GM19023 (cell line): ENCODE measurements at regions not wholly inside any gene's neighbourhood (a gene's known extent, or its start where the extent isn't known, plus 50 kb on each side); places are given as distances from the start of the nearest gene placed in this dataset.

Experiments
- ATAC-seq: cut with Tn5 transposase; IDR thresholded peaks from one replicate; pipeline ENCODE4 v1.9.1; 2021; ENCODE audit warnings: mild to moderate bottlenecking, moderate library complexity; ENCODE audit not compliant: unreplicated experiment

DNA sequence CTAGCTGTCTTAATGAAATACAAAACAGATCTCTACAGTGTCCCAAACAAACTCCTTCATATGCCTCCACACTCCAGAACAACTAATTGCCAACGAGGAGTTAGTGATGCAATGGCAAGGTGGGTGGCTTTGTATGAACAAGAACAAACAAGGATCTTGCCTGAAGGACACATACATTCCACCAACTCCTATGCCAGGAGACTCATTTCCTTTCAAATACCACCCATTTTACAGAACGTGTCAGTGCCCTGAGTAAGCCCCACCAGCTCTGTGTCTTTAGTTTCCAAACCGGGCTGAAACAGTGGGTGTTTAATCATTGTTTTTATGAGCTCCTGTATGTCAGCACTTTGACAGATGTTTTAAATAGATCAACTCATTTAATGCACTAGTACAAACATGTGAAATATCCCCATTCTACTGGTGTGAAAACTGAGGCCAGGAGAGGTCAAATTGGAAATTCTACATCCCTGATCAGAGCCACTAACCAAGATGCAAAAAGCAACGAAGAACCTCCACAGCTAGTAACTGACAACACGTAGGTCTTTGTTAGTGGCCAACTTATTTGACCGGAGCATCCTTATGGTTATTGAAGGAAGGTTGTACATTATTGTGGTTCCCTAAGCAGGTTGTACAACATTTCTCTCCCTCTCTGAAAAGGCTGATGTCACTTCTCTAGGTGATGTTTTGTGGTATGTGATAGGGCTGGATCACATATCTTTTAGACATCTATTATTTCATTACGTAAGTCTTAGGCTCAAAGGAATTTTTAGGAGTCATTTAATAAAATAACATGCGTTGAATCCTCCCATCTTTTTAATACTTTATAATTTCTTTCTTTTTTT lies 534.9 kb upstream of the TNP1 start:
- ATAC-seq: no peak

DNA sequence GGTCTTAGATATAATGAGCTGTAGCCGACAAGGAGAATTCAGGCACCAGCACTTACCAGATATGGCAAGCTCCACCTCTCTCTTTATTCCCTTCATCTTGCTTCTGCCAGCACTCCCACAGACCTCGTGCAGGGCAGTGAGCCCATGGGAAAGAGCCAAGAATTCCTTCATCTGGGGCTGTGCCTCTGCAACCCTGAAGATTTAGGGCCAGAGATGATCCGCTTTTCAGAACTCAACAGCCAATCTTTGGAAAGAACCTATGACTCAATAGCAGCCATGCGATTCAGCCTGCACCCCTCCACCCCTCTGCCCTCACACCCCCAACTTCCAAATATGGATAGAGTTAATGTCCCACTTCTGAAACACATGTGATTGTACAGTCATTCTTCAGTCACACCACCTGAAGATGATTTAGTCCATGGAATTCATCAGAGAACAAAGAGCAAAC lies 533.7 kb upstream of the TNP1 start:
- ATAC-seq: no peak

DNA sequence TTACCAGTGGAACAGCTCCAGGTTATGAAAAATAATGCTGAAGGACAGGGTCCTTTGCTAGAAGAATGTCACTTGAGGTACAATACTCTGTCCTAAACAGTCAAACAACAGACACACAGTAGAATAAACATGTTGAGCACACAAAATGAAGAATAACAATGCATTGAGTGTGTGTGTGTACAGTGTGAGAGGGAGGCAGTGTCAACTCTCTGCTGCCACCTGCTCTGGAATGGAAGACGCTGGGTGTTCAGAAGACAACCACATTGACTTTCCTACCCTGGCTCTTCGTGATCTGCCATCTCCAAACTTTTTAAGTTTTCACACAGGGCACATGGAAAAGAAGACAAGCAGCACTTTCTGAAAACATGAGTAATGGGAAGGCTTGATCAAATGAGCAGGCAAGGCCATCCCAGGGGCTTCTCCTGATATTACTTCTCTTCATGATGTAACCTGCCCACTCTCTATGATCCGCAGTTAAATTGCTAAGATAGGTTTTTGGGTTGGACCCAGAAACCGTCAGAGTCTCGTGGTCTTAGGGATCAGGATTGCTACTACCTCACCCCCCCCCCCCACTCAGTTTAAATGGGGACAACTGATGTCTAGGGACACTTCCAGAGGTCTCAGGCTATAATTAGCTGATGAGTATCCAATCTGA lies 533.2 kb upstream of the TNP1 start:
- ATAC-seq: no peak

DNA sequence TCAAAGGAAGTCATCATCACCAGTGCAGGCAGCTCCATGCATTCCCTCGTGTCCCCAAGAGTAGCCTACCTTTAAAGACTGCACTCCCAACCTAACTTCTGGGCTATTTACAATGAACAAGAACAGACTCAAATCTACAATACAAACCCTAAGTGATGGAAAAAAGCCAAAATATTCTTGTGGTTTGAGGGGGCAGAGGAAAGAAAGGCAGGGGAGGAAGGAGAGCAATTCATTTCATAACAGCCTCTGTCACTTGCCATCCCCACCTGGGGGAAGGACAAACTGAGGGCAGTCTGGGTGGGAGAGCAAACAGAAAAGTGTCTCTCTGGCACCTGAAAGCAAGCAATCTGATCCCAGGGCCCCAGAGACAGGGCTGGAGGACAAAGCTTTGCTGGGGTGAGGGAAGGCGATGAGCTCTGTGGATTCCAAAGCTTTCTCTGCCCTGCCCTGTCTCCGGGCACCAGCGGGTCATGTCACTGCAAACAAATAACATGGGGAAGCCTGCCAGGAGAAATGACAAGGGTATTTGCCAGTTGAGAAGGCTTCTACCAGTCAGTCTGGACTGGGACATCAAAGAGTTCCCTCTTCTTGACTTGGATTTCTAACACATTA lies 528.0 kb upstream of the TNP1 start:
- no peak for ATAC-seq

DNA sequence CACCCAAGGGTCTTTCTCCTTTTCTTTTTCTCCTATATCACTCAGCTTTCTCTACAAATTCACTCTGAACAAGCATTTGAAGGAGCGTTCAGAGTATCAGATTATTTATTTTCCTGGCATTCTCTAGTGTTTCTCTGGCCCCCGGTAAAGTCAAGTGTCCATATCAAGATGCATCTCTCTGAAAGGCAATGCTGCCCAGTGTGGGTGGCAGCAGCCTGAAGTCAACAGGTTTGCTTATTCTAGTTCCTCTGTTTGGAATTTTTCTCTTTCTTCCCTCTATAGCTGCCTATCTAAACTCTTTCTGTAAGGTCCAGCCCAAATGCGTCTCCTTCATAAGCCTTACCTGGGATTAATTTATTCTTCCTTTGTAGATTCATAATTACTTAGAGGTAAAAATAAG lies 526.2 kb upstream of the TNP1 start:
- ATAC-seq: no peak

DNA sequence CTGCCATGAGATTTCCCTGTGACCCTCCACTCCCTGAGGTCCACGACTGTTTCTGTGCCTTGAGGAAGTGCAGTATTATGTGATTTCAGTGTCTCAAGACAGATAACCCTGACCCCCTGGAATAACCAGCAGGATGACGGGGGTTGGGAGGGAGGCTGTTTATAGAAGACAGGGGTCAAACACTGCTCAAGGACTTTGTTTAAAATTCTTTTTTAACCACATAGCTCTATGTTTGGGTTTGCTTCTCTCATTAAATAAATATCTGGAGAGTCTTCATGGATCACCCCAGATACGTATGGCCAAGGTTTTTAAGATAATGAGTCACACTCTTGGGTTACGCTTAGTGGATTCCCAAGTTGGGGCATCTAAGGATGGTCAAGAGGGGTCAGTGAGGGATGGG lies 523.8 kb upstream of the TNP1 start:
- ATAC-seq: no peak

DNA sequence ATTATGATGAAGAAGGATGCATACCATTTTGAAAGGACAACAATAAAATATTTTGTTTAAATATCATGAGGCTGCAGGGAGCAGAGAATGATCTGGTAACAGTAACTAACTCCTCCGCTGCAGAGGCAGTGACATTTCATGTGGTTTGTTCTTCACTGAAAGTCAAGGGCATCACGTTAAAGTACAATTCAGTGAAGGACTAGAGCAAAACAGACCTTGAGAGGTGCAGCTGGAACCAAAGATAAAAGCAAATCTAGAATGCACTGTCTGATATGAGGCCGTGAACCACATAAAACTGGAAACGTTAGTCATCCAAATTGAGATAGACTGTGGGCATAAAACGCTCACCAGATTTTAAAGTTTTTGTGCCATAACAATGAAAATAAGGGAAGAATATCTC lies 522.9 kb upstream of the TNP1 start:
- no peak for ATAC-seq

DNA sequence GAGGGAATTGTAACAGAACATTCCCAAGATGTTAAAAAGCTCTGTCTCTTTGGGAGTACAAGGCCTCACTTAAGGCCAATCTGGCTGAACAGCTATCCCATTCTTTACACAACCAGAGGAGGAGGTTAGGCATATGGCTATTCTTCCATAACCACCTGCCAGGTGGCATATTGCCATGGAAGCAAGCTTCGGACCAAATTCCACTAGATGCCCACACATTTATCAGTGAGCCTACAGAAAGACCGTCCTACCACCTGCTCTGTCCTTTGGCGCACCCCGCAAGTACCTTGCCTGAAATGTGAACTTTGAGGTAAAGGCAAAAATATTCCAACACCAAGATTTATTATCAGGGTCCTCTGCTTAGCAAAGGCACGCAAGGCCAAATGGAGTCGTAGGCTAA lies 519.9 kb upstream of the TNP1 start:
- ATAC-seq: no peak

DNA sequence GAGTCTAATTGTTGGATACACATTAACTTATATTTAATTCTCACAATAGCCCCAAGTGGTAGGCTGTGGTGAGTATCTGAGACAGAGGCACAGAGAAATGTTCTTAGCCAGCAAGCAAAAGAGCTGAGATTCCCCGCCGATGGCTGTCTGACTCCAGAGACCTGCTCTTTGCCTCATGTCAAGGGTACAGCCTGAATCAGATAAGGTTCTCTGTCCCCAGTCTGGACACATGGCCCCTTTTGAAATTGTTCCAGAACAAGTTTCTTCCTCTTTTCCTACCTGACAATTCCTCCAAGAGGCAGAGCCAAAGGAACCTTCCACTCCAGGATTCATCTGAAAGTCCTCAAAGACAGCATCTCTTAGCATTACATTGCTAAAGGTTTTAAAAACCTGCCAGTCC lies 512.9 kb upstream of the TNP1 start:
- no peak for ATAC-seq

DNA sequence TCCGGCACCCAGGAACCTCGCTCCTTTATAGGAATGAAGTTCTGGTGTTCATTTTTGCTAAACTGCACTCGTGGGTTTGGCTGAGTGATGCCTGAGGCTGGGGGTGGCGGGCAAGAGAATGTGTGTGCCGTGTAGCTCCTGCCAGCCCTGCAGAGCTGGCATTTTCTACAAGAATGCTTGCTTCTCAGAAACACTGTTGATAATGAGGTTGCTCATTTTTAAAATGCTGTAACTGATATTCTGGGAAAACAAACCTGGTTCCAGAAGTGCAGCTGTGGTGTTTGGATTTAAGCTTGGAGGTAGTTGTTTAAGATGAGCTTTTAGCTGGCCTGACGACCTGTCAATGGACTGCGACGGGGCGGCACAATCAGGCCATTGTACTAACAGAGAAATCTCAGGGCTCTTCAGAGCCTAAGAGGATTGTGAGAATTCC lies 511.9 kb upstream of the TNP1 start:
- ATAC-seq: no peak

DNA sequence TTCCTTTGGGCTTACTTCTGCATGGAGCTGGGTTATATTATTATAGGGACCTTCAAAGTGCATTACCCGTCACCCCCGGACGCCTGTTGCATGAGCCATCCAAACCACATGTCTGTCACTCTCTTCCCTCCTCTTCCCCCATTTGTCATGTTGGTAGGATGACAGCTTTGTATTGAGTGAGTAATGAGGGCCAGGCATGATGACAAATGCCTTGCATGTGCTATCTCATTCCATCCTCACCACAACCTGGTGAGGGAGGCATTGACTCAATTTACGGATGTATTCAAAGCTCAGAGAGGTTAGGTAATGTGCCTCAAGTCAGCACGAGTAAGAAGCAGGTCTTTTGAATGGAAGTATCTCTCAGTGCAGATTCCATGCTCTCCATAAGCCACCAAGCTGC lies 510.5 kb upstream of the TNP1 start:
- no peak for ATAC-seq

DNA sequence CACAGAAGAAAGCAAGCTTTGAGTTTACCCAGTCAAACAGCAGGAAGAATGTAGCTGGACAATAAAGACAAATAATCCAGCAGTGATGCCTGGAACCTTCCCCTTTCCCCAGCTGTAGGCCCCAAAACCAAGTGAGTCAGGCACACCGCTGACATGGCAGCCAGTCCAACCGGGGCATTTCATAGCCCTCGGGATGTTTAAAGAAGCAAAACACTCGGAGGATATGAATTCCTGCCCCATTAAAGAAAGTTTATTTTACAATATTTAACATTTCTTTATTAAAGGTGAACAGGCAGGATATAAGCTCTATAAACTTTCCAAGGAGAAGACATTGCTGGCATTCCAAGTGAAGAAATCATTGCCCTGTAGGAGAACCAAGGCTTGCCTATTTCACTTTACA lies 507.6 kb upstream of the TNP1 start:
- ATAC-seq: no peak

DNA sequence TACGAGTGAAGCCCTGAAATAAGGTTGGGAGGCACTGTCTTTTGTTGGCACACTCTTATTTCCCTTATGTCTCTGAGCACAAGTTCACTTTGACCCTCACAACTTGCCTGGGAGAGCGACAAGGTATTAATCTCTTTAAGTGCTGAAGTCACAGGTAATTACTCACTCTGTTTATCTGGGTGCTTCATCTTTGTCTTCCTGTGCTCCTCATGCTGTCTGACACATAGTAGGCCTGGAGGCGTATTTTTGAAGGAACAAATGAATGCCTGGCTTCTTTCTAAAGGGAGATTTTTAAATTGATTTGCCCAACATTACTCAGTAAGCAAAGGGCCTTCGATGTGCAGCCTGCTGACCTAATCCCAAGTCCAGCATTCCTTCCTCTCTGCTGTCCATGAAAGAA lies 507.1 kb upstream of the TNP1 start:
- ATAC-seq: no peak

DNA sequence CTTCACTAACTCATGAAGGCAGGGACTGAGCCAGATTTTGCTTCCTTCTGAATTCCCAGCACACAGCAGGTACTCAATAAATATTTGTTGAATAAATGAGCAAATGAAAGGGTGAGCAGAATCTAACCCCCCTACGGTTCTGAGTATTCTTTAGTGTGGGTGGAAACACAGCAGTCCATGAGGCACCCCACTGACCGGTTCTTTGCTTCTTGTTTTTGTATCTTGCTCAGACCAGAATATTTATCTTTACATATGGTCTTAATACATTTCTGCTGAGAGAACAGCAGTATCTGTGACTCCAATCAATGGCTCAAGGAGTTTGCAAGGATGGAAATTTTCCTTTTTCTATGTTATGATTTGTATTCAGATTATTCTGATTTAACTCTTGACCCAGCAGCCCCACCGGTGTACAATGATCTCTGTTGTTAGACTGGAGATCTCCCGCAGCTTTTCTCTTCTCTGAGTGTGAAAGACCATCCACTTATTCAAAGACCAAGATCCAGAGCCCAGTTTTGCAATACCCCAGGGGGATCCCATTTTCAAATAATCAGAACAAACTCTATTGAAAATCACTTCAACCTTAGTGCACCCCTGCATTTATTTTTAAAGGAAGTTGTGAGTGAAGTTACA lies 506.5 kb upstream of the TNP1 start:
- no peak for ATAC-seq

DNA sequence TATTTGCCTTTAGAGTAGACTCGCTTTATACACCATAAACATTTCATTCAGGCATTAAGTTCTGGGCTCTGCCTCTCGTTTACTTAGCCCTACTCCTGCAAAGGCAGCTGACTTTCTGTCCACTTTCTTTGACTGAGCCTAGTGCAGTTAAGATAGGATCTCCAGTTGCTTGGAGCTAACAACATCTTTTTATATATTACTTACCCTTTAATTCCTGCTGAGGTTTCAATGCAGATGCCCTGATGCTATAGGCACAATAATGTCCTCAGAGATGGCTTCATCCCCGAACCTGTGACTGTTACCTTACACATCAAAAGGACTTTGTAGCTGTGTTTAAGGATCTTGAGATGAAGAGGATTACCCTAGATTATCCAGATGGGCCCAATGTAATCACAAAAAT lies 505.8 kb upstream of the TNP1 start:
- ATAC-seq: no peak

DNA sequence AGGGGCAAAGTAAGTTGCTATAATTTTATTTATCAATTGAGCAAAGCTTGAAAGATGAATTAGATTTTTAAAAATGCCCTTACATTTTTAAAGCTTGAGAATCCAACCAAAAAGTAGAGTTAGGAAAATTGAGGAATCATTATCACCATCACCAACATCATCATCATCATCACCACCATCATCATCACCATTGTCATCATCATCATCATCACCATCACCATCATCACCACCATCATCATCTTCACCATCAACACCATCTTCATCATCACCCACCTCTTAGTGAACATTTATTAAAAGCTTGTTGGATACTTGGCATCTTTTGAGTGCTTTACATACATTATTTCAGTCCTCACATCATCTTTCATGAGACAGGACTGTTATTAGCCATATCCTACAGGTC lies 504.4 kb upstream of the TNP1 start:
- ATAC-seq: no peak

DNA sequence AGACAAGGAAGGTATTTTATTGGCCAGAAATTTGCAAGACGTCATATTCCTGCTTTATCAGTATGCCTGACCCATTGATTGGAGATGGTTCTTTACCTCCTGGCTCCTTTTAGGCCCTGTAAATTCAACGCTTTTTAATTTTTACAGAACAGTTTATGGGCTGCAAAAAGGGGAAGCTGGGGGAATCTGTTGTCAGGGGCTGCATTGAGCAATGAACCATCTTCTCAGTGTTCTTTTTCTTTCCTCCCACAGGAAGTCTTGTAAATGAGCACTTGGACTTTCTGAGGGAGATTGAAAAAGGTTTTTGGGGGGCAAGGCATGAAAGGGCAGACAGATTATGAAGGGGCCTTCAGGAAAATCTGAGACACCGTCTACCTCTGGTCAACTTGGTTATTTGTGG lies 503.6 kb upstream of the TNP1 start:
- ATAC-seq: no peak

DNA sequence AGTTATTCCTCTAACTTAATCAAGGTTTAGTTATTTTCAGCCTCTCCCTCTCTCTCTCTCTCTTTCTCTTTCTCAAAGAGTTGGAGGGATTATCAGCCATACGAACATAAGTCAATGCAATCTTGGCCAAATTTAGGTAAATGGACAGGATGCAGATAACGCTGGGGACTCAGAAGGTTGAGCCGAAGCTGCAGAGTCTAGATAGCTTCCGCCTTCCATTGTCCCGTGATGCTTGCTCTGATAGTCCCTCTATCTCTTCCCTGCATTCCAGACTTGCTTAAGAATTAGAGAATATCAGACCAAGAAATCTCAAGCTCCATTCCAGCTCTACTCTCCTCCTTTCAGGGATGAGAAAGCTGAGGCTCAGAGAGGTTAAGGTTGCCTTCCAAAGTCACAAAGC lies 502.8 kb upstream of the TNP1 start:
- ATAC-seq: no peak

DNA sequence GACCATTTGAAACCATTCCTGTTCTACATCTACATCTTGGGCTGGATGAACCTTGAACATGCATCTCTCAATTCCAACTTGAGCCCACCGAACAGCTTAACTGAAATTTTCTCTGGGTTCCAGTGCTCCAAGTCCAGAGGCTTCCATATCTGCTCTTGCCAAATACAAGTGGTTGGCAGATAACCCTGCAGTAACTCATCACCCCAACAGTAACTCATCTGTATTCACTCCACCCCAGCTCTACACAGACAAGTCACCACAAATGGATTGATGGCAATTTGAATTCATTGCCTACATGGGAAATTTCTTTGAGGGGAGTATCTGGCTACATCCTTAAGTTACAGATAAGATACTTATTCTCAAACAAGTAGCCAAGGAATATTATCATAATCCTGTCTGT lies 502.4 kb upstream of the TNP1 start:
- no peak for ATAC-seq

DNA sequence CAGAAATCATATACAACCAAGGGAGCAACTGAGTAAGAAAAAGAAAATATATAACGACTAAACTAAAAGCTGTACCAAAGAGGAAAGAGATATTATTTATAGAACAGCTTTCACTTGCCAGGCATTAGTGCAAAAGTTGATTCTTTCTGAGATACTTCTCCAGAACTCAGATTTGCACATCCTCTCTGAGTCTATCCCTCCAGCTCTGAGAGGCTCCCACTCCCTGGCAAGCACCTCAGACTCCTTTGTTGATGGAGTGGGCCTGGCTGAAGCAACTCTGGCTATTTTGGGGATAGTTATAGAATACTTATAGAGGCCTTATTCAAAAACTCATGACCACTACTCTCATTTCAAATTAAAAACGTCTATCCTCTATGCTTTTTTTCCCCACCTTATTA lies 501.6 kb upstream of the TNP1 start:
- ATAC-seq: no peak

DNA sequence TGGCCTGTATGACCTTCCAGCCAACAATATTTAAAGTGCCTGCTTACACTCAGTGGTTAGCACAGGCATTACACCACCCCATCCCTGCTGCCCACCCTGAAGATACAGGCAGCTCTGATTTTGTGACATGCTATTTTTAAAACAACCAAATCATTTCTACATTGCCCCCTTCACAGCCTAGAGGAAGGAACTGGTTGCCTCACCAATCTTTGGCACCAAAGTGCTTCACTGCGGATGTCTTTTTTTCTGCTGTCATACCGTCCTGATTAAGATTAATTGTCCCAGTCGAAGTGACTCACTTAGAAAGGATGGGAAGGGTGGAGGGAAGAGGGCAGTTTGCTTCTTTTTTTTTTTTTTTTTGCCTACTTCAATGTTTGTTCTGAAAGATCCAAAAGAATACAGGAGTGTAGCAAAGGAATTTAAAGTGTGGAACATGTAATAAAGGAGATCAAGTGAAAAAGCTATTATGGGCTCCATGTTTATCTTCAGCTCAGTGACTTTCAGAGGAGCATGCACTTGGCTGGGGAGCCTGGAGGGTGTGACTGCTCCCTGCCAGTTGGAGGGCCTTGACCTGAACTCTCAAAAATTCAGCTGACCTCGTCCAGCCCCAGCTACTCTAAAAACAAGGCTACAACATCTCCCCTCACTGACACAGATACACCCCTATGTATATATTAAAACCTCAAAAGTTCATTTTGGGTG lies 501.1 kb upstream of the TNP1 start:
- ATAC-seq: no peak
